Lower leg skin (tissue), 3 donors: ENCODE measurements at regions not wholly inside any gene's neighbourhood (a gene's known extent, or its start where the extent isn't known, plus 50 kb on each side); places are given as distances from the start of the nearest gene placed in this dataset.

Experiments used
- POLR2A ChIP-seq, 2 donors: fragments of 450-650 bp; IDR thresholded peaks; one replicate each; pipeline ENCODE4 v1.6.1; 2016 to 2017; ENCODE audit warnings: antibody characterized with exemption in 2 of 2, mild to moderate bottlenecking in 1 of 2, moderate library complexity in 1 of 2
- TF ChIP-seq, protein P1 (sequence below), 3 donors: fragments of 450-650 bp; IDR thresholded peaks; one replicate each; pipeline ENCODE4 v1.5.1; 2016; ENCODE audit warnings: antibody characterized with exemption in 3 of 3, mild to moderate bottlenecking in 3 of 3, moderate library complexity in 2 of 3

DNA sequence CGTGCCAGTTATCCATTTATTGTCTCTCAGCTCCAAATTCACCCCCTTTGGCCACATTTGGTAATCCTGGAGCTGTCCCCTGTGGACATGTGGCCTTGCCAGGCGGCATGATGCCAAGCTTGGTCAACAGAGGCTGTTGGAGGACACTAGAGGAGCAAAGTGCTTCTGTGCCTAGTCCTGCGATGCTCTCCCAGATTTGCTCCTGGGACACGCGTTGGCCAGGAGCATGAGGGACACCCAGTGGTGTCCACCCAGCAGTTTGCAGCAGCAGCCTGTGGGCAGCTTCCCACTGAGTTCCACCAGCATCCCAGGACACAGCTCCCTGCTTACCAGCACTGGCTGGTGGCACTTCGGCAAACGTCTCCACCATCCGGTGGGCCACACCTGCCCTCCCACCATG, 55.5 kb upstream of the STEAP1B start:
- no peak for TF ChIP-seq POLR2A (IDR thresholded peaks at IDR 0.05)
- TF ChIP-seq, protein P1, sequence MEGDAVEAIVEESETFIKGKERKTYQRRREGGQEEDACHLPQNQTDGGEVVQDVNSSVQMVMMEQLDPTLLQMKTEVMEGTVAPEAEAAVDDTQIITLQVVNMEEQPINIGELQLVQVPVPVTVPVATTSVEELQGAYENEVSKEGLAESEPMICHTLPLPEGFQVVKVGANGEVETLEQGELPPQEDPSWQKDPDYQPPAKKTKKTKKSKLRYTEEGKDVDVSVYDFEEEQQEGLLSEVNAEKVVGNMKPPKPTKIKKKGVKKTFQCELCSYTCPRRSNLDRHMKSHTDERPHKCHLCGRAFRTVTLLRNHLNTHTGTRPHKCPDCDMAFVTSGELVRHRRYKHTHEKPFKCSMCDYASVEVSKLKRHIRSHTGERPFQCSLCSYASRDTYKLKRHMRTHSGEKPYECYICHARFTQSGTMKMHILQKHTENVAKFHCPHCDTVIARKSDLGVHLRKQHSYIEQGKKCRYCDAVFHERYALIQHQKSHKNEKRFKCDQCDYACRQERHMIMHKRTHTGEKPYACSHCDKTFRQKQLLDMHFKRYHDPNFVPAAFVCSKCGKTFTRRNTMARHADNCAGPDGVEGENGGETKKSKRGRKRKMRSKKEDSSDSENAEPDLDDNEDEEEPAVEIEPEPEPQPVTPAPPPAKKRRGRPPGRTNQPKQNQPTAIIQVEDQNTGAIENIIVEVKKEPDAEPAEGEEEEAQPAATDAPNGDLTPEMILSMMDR (IDR thresholded peaks at IDR 0.05), result no peak
